B cell (primary cell): ENCODE measurements at regions not wholly inside any gene's neighbourhood (a gene's known extent, or its start where the extent isn't known, plus 50 kb on each side); places are given as distances from the start of the nearest gene placed in this dataset.

ENCODE experiments used
- CTCF ChIP-seq: fragments of 200-600 bp; IDR thresholded peaks from one replicate; pipeline ENCODE4 v1.8.0; 2022; ENCODE audit warnings: antibody characterized with exemption, mild to moderate bottlenecking
- EZH2 ChIP-seq: IDR thresholded peaks from 2 replicates; pipeline ENCODE4 v1.6.1; 2012; ENCODE audit warnings: borderline replicate concordance, low read depth, mild to moderate bottlenecking, moderate library complexity, low read length; ENCODE audit not compliant: insufficient read depth, poor library complexity, severe bottlenecking

GRCh38 chr1:244273845-244274619, 177.7 kb downstream of the ADSS2 start:
- no peak for TF ChIP-seq CTCF
- no peak for TF ChIP-seq EZH2
